CD4-positive, alpha-beta T cell (primary cell): ENCODE measurements at regions not wholly inside any gene's neighbourhood (a gene's known extent, or its start where the extent isn't known, plus 50 kb on each side); places are given as distances from the start of the nearest gene placed in this dataset.

Experiments used
- ATAC-seq: fragments of 200-7000 bp; cut with Tn5 transposase; one replicate; pipeline ENCODE4 v1.10.0; 2022; ENCODE audit warnings: mild to moderate bottlenecking; ENCODE audit not compliant: poor library complexity
- CTCF ChIA-PET: fragments of 350-600 bp; sonication (Branson Sonifier 250); formaldehyde crosslinking; loops from one replicate; lab custom pipeline; 2021; ENCODE audit warnings: antibody characterized with exemption, inconsistent platforms; lab: Charles Lee
- POLR2A ChIA-PET: fragments of 350-600 bp; sonication (Branson Sonifier 250); formaldehyde crosslinking; loops from one replicate; lab custom pipeline; 2021; ENCODE audit warnings: antibody characterized with exemption, inconsistent platforms; lab: Charles Lee
- DNase-seq, 14 experiments: peaks; one replicate each; pipeline ENCODE4 v3.0.0-alpha.2; 2013 to 2020; ENCODE audit warnings: mixed read lengths in 2 of 14
- H3K27ac ChIP-seq, 2 donors: one replicate each; pipeline versions ENCODE4 v1.5.1 to v1.7.0; 2013; ENCODE audit warnings: low read length in 2 of 2, low read depth in 1 of 2, mild to moderate bottlenecking in 1 of 2
- H3K27me3 ChIP-seq, 2 experiments: 1 replicate in 1 of 2; 2 replicates in 1 of 2; pipeline versions ENCODE4 v1.6.1 to v1.7.0; 2013; ENCODE audit warnings: low read length in 2 of 2, control low read depth in 1 of 2, mild to moderate bottlenecking in 1 of 2, moderate library complexity in 1 of 2; ENCODE audit not compliant: insufficient read depth in 2 of 2, control insufficient read depth in 1 of 2
- H3K36me3 ChIP-seq: one replicate; pipeline ENCODE4 v1.6.1; 2013; ENCODE audit warnings: low read length, control low read depth; ENCODE audit not compliant: insufficient read depth
- H3K4me1 ChIP-seq: one replicate; pipeline ENCODE4 v1.6.1; 2013; ENCODE audit warnings: low read length, control low read depth; ENCODE audit not compliant: insufficient read depth
- H3K4me3 ChIP-seq: one replicate; pipeline ENCODE4 v1.5.1; 2013; ENCODE audit warnings: mild to moderate bottlenecking, low read length, moderate library complexity
- H3K9me3 ChIP-seq, 2 experiments: 1 replicate in 1 of 2; 2 replicates in 1 of 2; pipeline versions ENCODE4 v1.6.1 to v1.7.0; 2013; ENCODE audit warnings: low read length in 2 of 2, mild to moderate bottlenecking in 2 of 2, control low read depth in 1 of 2, moderate library complexity in 1 of 2; ENCODE audit not compliant: control insufficient read depth in 1 of 2, insufficient read depth in 1 of 2
- H3K27ac Mint-ChIP-seq: one replicate; pipeline ENCODE4 v1.8.0; 2020; ENCODE audit warnings: mixed read lengths
- H3K27me3 Mint-ChIP-seq: one replicate; pipeline ENCODE4 v1.8.0; 2021; ENCODE audit warnings: mixed read lengths
- H3K36me3 Mint-ChIP-seq: one replicate; pipeline ENCODE4 v1.8.0; 2021; ENCODE audit warnings: low read depth, mixed read lengths
- H3K4me1 Mint-ChIP-seq: one replicate; pipeline ENCODE4 v1.8.0; 2021; ENCODE audit warnings: low read depth, mixed read lengths
- H3K4me3 Mint-ChIP-seq: one replicate; pipeline ENCODE4 v1.8.0; 2020; ENCODE audit warnings: mild to moderate bottlenecking, mixed read lengths
- H3K9me3 Mint-ChIP-seq: one replicate; pipeline ENCODE4 v1.8.0; 2020; ENCODE audit warnings: mixed read lengths
- intact Hi-C, 2 experiments: fragments of 100-400 bp; cut with DNase I in 1 of 2; cut with micrococcal nuclease in 1 of 2; formaldehyde crosslinking; loops; one replicate each; pipeline versions ENCODE4 v1.15.1 to v1.9.0; 2023 to 2025; cut with DNase I, micrococcal nuclease
- TF ChIP-seq, protein P1 (sequence below): fragments of 200-600 bp; IDR thresholded peaks from one replicate; pipeline ENCODE4 v1.8.0; 2022; ENCODE audit warnings: antibody characterized with exemption, mild to moderate bottlenecking

DNA sequence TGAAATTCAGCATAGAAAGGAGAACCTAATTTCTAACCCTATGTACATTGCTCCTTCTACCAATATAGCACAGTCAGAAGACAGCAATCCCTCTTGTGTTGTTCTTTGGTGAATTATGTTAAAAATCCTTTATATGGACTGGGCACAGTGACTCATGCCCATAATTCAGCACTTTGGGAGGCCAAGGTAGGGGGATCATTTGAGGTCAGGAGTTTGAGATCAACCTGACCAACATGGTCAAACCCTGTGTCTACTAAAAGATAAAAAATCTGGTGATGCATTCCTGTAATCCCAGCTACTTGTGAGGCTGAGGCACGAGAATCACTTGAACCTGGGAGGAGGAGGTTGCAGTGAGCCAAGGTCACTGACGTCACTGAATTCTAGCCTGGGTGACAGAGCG lies 195.6 kb downstream of the TMX3 start:
- no peak overlapping the region for H3K4me3 Mint-ChIP-seq
- no peaks in the 10 kb centered on the region for H3K9me3 ChIP-seq
- H3K36me3 Mint-ChIP-seq, result no peaks in the 10 kb centered on the region
- H3K27me3 ChIP-seq, result no peaks in the 10 kb centered on the region
- CTCF ChIA-PET, result no interaction called here
- H3K36me3 ChIP-seq, result no peaks in the 10 kb centered on the region
- H3K4me1 ChIP-seq, result no peaks in the 10 kb centered on the region
- no peaks in the 10 kb centered on the region for H3K4me1 Mint-ChIP-seq
- H3K9me3 Mint-ChIP-seq, result no peaks in the 10 kb centered on the region
- TF ChIP-seq, protein P1, sequence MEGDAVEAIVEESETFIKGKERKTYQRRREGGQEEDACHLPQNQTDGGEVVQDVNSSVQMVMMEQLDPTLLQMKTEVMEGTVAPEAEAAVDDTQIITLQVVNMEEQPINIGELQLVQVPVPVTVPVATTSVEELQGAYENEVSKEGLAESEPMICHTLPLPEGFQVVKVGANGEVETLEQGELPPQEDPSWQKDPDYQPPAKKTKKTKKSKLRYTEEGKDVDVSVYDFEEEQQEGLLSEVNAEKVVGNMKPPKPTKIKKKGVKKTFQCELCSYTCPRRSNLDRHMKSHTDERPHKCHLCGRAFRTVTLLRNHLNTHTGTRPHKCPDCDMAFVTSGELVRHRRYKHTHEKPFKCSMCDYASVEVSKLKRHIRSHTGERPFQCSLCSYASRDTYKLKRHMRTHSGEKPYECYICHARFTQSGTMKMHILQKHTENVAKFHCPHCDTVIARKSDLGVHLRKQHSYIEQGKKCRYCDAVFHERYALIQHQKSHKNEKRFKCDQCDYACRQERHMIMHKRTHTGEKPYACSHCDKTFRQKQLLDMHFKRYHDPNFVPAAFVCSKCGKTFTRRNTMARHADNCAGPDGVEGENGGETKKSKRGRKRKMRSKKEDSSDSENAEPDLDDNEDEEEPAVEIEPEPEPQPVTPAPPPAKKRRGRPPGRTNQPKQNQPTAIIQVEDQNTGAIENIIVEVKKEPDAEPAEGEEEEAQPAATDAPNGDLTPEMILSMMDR, result no peak
- no peak overlapping the region for H3K27ac ChIP-seq
- H3K27me3 Mint-ChIP-seq, result no peaks in the 10 kb centered on the region
- POLR2A ChIA-PET, result no interaction called here
- no peak for DNase-seq
- H3K27ac Mint-ChIP-seq, result no peak overlapping the region
- intact Hi-C loops, result no loop called here
- no peak overlapping the region for H3K4me3 ChIP-seq
- ATAC-seq, result no peak

DNA sequence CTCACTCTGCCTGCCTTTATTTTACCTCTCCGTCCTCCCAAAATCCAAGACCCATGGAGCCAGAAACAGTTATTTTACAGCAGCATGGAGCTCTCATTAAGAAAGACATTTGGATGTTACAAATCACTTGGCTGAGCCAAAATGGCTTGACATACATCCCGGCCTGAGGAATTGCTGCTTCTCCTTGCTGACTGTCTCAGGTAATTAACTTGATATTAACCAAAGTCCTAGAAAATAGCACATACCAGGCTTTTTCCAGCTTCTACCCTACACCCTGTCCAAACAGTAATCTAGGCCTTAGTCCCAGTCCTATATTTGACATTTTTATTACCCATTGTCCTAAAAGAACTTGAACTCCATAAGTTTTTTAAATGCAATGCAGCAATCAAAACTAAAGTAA lies 205.0 kb downstream of the TMX3 start:
- ATAC-seq (no peak), DNase-seq (no peak)
- Histone ChIP-seq H3K36me3 (no peaks in the 10 kb centered on the region), H3K27ac (no peak overlapping the region), H3K4me1 (no peaks in the 10 kb centered on the region), H3K27me3 (no peaks in the 10 kb centered on the region), H3K9me3 (no peaks in the 10 kb centered on the region), H3K4me3 (no peak overlapping the region)
- Mint-ChIP-seq H3K4me3 (no peak overlapping the region), H3K27me3 (no peaks in the 10 kb centered on the region), H3K9me3 (no peaks in the 10 kb centered on the region), H3K4me1 (no peaks in the 10 kb centered on the region), H3K36me3 (no peaks in the 10 kb centered on the region), H3K27ac (no peak overlapping the region)
- ChIA-PET POLR2A (no interaction called here), CTCF (no interaction called here)
- TF ChIP-seq, protein P1, result no peak
- intact Hi-C loops, result no loop called here

DNA sequence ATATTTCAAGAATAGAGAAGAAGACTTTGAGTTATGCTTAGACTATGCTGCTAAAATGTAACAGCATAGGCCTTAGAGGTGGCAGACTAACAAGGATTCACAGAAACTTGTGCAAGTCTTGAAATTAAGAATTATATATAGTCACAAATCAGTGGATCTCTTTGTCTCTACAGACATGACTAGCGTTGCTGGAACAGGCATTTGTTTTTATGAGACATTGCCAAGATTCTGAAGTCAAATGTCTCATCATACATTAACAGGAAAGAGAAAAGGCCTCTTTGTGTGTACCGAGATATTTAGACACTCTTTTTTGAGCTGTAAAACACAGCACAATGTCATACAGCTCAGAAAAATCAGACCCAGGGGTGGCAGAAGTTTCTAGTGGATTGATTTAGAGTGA lies 207.1 kb downstream of the TMX3 start:
- no peaks in the 10 kb centered on the region for H3K4me1 ChIP-seq
- TF ChIP-seq, protein P1, result no peak
- ChIA-PET POLR2A (no interaction called here), CTCF (no interaction called here)
- no peaks in the 10 kb centered on the region for H3K36me3 ChIP-seq
- no peaks in the 10 kb centered on the region for H3K27me3 ChIP-seq
- ATAC-seq, result no peak
- H3K9me3 ChIP-seq, result no peaks in the 10 kb centered on the region
- intact Hi-C loops, result no loop called here
- no peaks in the 10 kb centered on the region for H3K4me1 Mint-ChIP-seq
- H3K36me3 Mint-ChIP-seq, result no peaks in the 10 kb centered on the region
- no peak overlapping the region for H3K4me3 Mint-ChIP-seq
- H3K9me3 Mint-ChIP-seq, result no peaks in the 10 kb centered on the region
- no peak overlapping the region for H3K4me3 ChIP-seq
- no peak overlapping the region for H3K27ac Mint-ChIP-seq
- H3K27me3 Mint-ChIP-seq, result no peaks in the 10 kb centered on the region
- DNase-seq, result no peak
- H3K27ac ChIP-seq, result no peak overlapping the region
